Testis (tissue), 2 donors: ENCODE measurements at regions not wholly inside any gene's neighbourhood (a gene's known extent, or its start where the extent isn't known, plus 50 kb on each side); places are given as distances from the start of the nearest gene placed in this dataset.

Experiments used
- DNase-seq: peaks from one replicate; pipeline ENCODE4 v3.0.0-alpha.2; 2019
- H3K27ac ChIP-seq, 2 donors: fragments of 200-600 bp; sonication (generic); one replicate each; pipeline ENCODE4 v1.5.1; 2019
- H3K27me3 ChIP-seq: fragments of 200-600 bp; sonication (generic); one replicate; pipeline ENCODE4 v1.5.1; 2019
- H3K36me3 ChIP-seq: fragments of 200-600 bp; sonication (generic); one replicate; pipeline ENCODE4 v1.5.1; 2017; ENCODE audit warnings: low read depth; ENCODE audit errors: missing control alignments
- H3K4me1 ChIP-seq: fragments of 200-600 bp; sonication (generic); one replicate; pipeline ENCODE4 v1.5.1; 2019
- H3K4me3 ChIP-seq, 2 donors: fragments of 200-600 bp; sonication (generic); one replicate each; pipeline ENCODE4 v1.5.1; 2017 to 2019
- H3K9me3 ChIP-seq: fragments of 200-600 bp; sonication (generic); one replicate; pipeline ENCODE4 v1.5.1; 2017
- POLR2A ChIP-seq: fragments of 450-650 bp; IDR thresholded peaks from one replicate; pipeline ENCODE4 v1.6.1; 2017; ENCODE audit warnings: antibody characterized with exemption, mild to moderate bottlenecking, moderate library complexity
- WGBS, 2 donors: methylation state at CpG; one replicate each; pipeline ENCODE4 v1.1.5; 2018; 5-methylcytosine and 5-hydroxymethylcytosine counted together
- intact Hi-C: fragments of 100-400 bp; cut with DNase I; formaldehyde crosslinking; loops from one replicate; pipeline ENCODE4 v1.15.1; 2023; ENCODE audit warnings: low total_unique reads
- TF ChIP-seq, protein P1 (sequence below), 3 experiments: fragments of 450-650 bp in 2 of 3; fragments of 200-600 bp in 1 of 3; sonication (generic) in 1 of 3; IDR thresholded peaks; one replicate each; pipeline ENCODE4 v1.5.1; 2016 to 2019; ENCODE audit warnings: antibody characterized with exemption in 3 of 3, mild to moderate bottlenecking in 2 of 3, moderate library complexity in 1 of 3

DNA sequence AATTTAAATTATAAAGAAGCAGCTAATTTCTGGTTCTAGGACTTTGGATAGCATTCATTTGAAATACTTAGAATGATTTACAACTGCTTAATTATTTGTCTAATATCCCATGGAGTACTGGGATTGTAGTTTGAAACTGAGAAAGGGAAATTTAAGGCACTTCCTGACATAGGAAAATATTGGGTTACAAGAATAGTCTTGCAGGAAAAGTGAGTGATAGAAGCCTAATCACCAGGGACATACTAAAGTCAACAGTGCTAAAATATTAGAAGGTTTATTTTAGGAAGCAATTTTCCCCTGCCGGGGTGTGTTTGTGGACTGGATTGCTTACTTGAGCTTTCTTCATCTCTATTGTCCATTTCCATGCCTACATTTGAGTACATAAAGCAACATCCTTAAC is 661.6 kb downstream of the ADGRL2 start:
- no peaks in the 10 kb centered on the region for H3K36me3 ChIP-seq
- intact Hi-C loops: no loop called here
- H3K4me3 ChIP-seq: no peak overlapping the region
- TF ChIP-seq, protein P1, sequence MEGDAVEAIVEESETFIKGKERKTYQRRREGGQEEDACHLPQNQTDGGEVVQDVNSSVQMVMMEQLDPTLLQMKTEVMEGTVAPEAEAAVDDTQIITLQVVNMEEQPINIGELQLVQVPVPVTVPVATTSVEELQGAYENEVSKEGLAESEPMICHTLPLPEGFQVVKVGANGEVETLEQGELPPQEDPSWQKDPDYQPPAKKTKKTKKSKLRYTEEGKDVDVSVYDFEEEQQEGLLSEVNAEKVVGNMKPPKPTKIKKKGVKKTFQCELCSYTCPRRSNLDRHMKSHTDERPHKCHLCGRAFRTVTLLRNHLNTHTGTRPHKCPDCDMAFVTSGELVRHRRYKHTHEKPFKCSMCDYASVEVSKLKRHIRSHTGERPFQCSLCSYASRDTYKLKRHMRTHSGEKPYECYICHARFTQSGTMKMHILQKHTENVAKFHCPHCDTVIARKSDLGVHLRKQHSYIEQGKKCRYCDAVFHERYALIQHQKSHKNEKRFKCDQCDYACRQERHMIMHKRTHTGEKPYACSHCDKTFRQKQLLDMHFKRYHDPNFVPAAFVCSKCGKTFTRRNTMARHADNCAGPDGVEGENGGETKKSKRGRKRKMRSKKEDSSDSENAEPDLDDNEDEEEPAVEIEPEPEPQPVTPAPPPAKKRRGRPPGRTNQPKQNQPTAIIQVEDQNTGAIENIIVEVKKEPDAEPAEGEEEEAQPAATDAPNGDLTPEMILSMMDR (IDR thresholded peaks at IDR 0.05): no peak
- no peak for TF ChIP-seq POLR2A
- H3K9me3 ChIP-seq: no peaks in the 10 kb centered on the region
- no peak for DNase-seq
- H3K27ac ChIP-seq: no peak overlapping the region
- WGBS, 2 donors: 34 to 45% methylated on average over 1 of the region's 1 CpG
- H3K27me3 ChIP-seq: no peaks in the 10 kb centered on the region
- H3K4me1 ChIP-seq: no peaks in the 10 kb centered on the region

DNA sequence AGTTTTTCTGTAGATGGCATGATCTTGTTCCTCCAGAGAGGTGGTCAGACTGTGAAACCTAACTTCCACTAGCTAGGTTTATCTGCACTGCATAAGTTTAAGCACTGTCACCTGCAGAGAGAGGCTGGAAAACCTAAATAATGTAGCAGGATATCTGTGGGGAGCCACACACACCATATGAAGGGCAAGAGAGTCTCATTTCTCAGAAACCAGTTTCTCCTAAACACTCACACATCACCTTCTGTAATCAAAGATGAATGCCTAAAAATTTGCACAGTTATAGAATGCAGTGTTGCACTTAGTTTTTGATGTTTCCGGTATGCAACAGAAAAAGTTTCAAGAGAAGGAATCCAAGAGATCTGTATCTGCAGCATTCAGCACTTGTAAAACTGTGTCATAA is 654.6 kb downstream of the ADGRL2 start:
- 74 to 78% methylated on average over 1 of the region's 1 CpG for WGBS, 2 donors

DNA sequence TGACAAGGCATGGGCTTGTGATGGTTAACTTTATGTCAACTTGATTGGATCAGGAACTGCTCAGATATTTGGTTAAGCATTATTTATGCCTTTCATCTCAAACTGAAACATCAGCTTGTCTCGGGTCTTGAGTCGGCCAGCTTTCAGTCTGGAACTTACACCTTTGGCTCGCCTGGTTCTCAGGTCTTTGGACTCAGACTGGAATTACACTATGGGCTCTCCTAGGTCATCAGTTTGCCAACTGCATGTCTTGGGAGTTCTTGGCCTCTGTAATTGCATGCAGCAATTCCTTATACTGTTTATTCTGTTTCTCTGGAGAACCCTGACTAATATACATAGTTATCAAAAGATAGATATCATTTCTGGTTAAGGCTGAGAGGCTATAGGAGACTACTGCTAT is 653.7 kb downstream of the ADGRL2 start:
- Histone ChIP-seq H3K4me3 (no peak overlapping the region), H3K36me3 (no peaks in the 10 kb centered on the region), H3K4me1 (no peaks in the 10 kb centered on the region), H3K9me3 (no peaks in the 10 kb centered on the region), H3K27ac (no peak overlapping the region), H3K27me3 (no peaks in the 10 kb centered on the region)
- intact Hi-C loops: no loop called here
- no peak for DNase-seq
- 93 to 96% methylated on average over 3 of the region's 3 CpGs for WGBS, 2 donors
- TF ChIP-seq POLR2A: no peak
- TF ChIP-seq, protein P1 (IDR thresholded peaks at IDR 0.05): no peak

More for the DNA sequence above, 654.6 kb downstream of the ADGRL2 start:
- no peak overlapping the region for H3K4me3 ChIP-seq
- TF ChIP-seq, protein P1 (IDR thresholded peaks at IDR 0.05): no peak
- no peak for TF ChIP-seq POLR2A
- no peaks in the 10 kb centered on the region for H3K9me3 ChIP-seq
- no peaks in the 10 kb centered on the region for H3K27me3 ChIP-seq
- no peaks in the 10 kb centered on the region for H3K4me1 ChIP-seq
- H3K36me3 ChIP-seq: no peaks in the 10 kb centered on the region
- no peak overlapping the region for H3K27ac ChIP-seq
- intact Hi-C loops: no loop called here
- DNase-seq: no peak

DNA sequence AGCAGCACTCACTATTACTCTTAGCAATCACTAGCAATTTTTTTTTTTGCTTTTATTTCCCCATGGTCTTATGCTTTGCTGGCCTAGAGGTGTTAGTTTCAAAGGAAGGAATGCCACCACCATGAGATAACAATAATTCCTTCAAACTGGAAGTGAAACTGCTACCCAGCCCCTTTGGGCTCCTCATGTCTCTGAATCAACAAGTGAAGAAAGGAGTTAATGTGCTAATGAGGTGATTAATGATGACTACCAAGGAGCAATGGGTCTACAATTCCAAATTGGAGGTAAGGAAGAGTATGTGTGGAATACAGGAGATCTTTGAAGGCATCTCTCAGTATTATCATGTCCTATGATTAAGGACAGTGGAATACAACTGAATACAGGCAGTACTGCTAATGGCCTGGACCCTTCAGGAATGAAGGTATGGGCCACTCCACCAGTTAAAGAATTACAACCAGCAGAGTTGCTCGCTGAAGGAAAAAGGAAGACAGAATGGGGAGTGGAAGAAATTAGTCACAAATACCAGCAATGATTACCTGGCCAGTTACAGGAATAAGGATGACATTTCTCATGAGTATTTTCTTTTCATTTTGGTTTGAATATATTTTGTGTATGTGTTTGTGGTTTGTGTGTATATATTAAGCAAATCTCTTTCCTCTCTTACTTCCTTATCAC is 652.9 kb downstream of the ADGRL2 start:
- Histone ChIP-seq H3K27ac (no peak overlapping the region), H3K4me3 (no peak overlapping the region), H3K9me3 (no peaks in the 10 kb centered on the region), H3K36me3 (no peaks in the 10 kb centered on the region), H3K27me3 (no peaks in the 10 kb centered on the region), H3K4me1 (no peaks in the 10 kb centered on the region)
- WGBS, 2 donors: 90 to 93% methylated on average over 1 of the region's 1 CpG
- no peak for DNase-seq
- intact Hi-C loops: no loop called here
- TF ChIP-seq, protein P1 (IDR thresholded peaks at IDR 0.05): no peak

DNA sequence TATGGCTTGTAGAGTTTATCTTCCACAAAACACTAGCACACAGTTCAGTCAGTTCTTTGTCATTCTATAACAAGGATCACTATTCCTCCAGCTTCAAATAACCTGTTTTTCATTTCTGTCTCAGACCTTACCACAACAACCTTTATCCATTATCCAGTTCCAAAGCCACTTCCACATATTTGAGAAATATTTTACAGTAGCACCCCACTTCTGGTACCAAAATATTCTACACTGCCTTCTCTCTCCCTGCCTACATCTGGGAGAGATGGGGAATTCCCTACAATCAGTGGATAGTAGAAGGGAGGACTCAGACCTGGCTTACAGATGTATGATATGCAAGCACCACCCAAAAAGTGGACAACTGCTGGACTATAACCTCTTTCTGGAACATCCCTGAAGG is 651.4 kb downstream of the ADGRL2 start:
- H3K36me3 ChIP-seq: no peaks in the 10 kb centered on the region
- DNase-seq: no peak
- no peak overlapping the region for H3K4me3 ChIP-seq
- no peaks in the 10 kb centered on the region for H3K4me1 ChIP-seq
- no peak for TF ChIP-seq POLR2A
- TF ChIP-seq, protein P1 (IDR thresholded peaks at IDR 0.05): no peak
- no peaks in the 10 kb centered on the region for H3K27me3 ChIP-seq
- no peaks in the 10 kb centered on the region for H3K9me3 ChIP-seq
- H3K27ac ChIP-seq: no peak overlapping the region
- intact Hi-C loops: no loop called here
